MCF 10A (cell line): ENCODE measurements at regions not wholly inside any gene's neighbourhood (a gene's known extent, or its start where the extent isn't known, plus 50 kb on each side); places are given as distances from the start of the nearest gene placed in this dataset.

Experiments used
- BruUV-seq: library from RNA; stranded (reverse); fragments of 400-500 nt; replicated peaks from 2 replicates; lab custom pipeline; 2021; lab: Mats Ljungman, UMichigan
- CTCF ChIA-PET: fragments of 300-600 bp; sonication (Branson Sonifier 250); formaldehyde crosslinking; extraction: SDS; loops from one replicate; lab custom pipeline; 2021; ENCODE audit warnings: antibody characterized with exemption, inconsistent platforms; lab: Yijun Ruan, JAX
- POLR2A ChIA-PET: fragments of 300-600, 350-650 bp; sonication (Branson Sonifier 250); formaldehyde crosslinking; extraction: SDS; loops from one replicate; lab custom pipeline; 2020; ENCODE audit warnings: antibody characterized with exemption, inconsistent platforms; lab: Yijun Ruan, JAX
- DNase-seq: peaks from one replicate; pipeline ENCODE4 v3.0.0-alpha.2; 2018; ENCODE audit not compliant: unreplicated experiment
- H3K27ac Mint-ChIP-seq: one replicate; pipeline ENCODE4 v1.8.0; 2022; ENCODE audit warnings: mild to moderate bottlenecking, low read depth, mixed read lengths; ENCODE audit not compliant: unreplicated experiment
- H3K27me3 Mint-ChIP-seq: one replicate; pipeline ENCODE4 v1.8.0; 2022; ENCODE audit warnings: mixed read lengths; ENCODE audit not compliant: insufficient read depth, unreplicated experiment
- H3K36me3 Mint-ChIP-seq: one replicate; pipeline ENCODE4 v1.8.0; 2022; ENCODE audit warnings: mild to moderate bottlenecking, moderate library complexity, mixed read lengths; ENCODE audit not compliant: insufficient read depth, unreplicated experiment
- H3K4me1 Mint-ChIP-seq: one replicate; pipeline ENCODE4 v1.8.0; 2022; ENCODE audit warnings: mixed read lengths; ENCODE audit not compliant: insufficient read depth, unreplicated experiment
- H3K4me3 Mint-ChIP-seq: one replicate; pipeline ENCODE4 v1.8.0; 2022; ENCODE audit warnings: mild to moderate bottlenecking, moderate library complexity, mixed read lengths; ENCODE audit not compliant: unreplicated experiment
- H3K9me3 Mint-ChIP-seq: one replicate; pipeline ENCODE4 v1.8.0; 2022; ENCODE audit warnings: mixed read lengths; ENCODE audit not compliant: unreplicated experiment
- CTCF ChIP-seq: fragments of 200-600 bp; IDR thresholded peaks from one replicate; pipeline ENCODE4 v1.8.0; 2022; ENCODE audit warnings: antibody characterized with exemption, mild to moderate bottlenecking; ENCODE audit not compliant: unreplicated experiment
- intact Hi-C: fragments of 100-400 bp; cut with micrococcal nuclease; formaldehyde crosslinking; loops from 2 replicates; pipeline ENCODE4 v1.14.1; 2022

GRCh38 chr2:215601990-215602721, 166.3 kb upstream of the FN1 start:
- no peak overlapping the region for H3K27ac Mint-ChIP-seq
- no peak overlapping the region for H3K4me3 Mint-ChIP-seq
- peak; percentile 43 for DNase-seq
- H3K9me3 Mint-ChIP-seq: no peaks in the 10 kb centered on the region
- H3K4me1 Mint-ChIP-seq: peaks cover 16% of the 10 kb centered on the region
- ChIA-PET CTCF (interaction anchor here (0.7 kb wide), 1 partner anchor 299 kb away, joined by 4 read pairs; no protein-coding TSS in a partner anchor), POLR2A (no interaction called here)
- intact Hi-C loops: no loop called here
- H3K36me3 Mint-ChIP-seq: no peaks in the 10 kb centered on the region
- no peak for TF ChIP-seq CTCF
- BruUV-seq: no TSS peak
- no peaks in the 10 kb centered on the region for H3K27me3 Mint-ChIP-seq

- no peak for DNase-seq
- Mint-ChIP-seq H3K36me3 (no peaks in the 10 kb centered on the region), H3K9me3 (no peaks in the 10 kb centered on the region), H3K27me3 (no peaks in the 10 kb centered on the region), H3K4me1 (peaks cover 16% of the 10 kb centered on the region), H3K4me3 (no peak overlapping the region), H3K27ac (no peak overlapping the region)
- ChIA-PET POLR2A (no interaction called here), CTCF (interaction anchor here (0.7 to 1.6 kb wide), 2 partner anchors 147 to 298 kb away, joined by 3 to 4 read pairs; no protein-coding TSS in a partner anchor)
- no TSS peak for BruUV-seq
- intact Hi-C loops: no loop called here
- no peak for TF ChIP-seq CTCF
Observed at GRCh38 chr2:215601526-215601925, 165.7 kb upstream of the FN1 start.

- Mint-ChIP-seq H3K36me3 (peaks cover 6% of the 10 kb centered on the region), H3K4me1 (peaks cover 21% of the 10 kb centered on the region), H3K4me3 (no peak overlapping the region), H3K9me3 (no peaks in the 10 kb centered on the region), H3K27ac (no peak overlapping the region), H3K27me3 (no peaks in the 10 kb centered on the region)
- no peak for TF ChIP-seq CTCF
- DNase-seq: no peak
- POLR2A ChIA-PET: interaction anchor here (0.7 to 1.7 kb wide), 2 partner anchors 10 to 18 kb away, joined by 3 to 8 read pairs; no protein-coding TSS in a partner anchor
- no TSS peak for BruUV-seq
- intact Hi-C loops: no loop called here
- CTCF ChIA-PET: no interaction called here
Observed at GRCh38 chr2:215598376-215598975, 162.6 kb upstream of the FN1 start.

GRCh38 chr2:215597577-215597976, 161.7 kb upstream of the FN1 start:
- H3K4me3 Mint-ChIP-seq: no peak overlapping the region
- TF ChIP-seq CTCF: no peak
- H3K27me3 Mint-ChIP-seq: no peaks in the 10 kb centered on the region
- no peaks in the 10 kb centered on the region for H3K9me3 Mint-ChIP-seq
- ChIA-PET CTCF (no interaction called here), POLR2A (interaction anchor here (0.7 to 1.7 kb wide), 2 partner anchors 11 to 18 kb away, joined by 3 to 8 read pairs; no protein-coding TSS in a partner anchor)
- no TSS peak for BruUV-seq
- H3K36me3 Mint-ChIP-seq: peaks cover 6% of the 10 kb centered on the region
- intact Hi-C loops: no loop called here
- no peak for DNase-seq
- no peak overlapping the region for H3K27ac Mint-ChIP-seq
- H3K4me1 Mint-ChIP-seq: peaks cover 19% of the 10 kb centered on the region
